Ishikawa (cell line): ENCODE measurements at regions not wholly inside any gene's neighbourhood (a gene's known extent, or its start where the extent isn't known, plus 50 kb on each side); places are given as distances from the start of the nearest gene placed in this dataset.

Source experiments
- CEBPB ChIP-seq: IDR thresholded peaks from 2 replicates; pipeline ENCODE4 v1.6.1; 2012
- CREB1 ChIP-seq: IDR thresholded peaks from 2 replicates; pipeline ENCODE4 v1.6.1; 2012; ENCODE audit warnings: low read depth
- EGR1 ChIP-seq: IDR thresholded peaks from 2 replicates; pipeline ENCODE4 v1.6.1; 2012
- EP300 ChIP-seq: IDR thresholded peaks from 2 replicates; pipeline ENCODE4 v1.6.1; 2012; ENCODE audit warnings: borderline replicate concordance
- FOXM1 ChIP-seq: IDR thresholded peaks from 2 replicates; pipeline ENCODE4 v1.6.1; 2012; ENCODE audit warnings: low read depth, borderline replicate concordance
- NFIC ChIP-seq: IDR thresholded peaks from 2 replicates; pipeline ENCODE4 v1.6.1; 2012
- RAD21 ChIP-seq: IDR thresholded peaks from 2 replicates; pipeline ENCODE4 v1.6.1; 2012; ENCODE audit warnings: low read depth
- TAF1 ChIP-seq: IDR thresholded peaks from 2 replicates; pipeline ENCODE4 v1.6.1; 2012; ENCODE audit warnings: low read depth, mild to moderate bottlenecking
- TCF12 ChIP-seq: IDR thresholded peaks from 2 replicates; pipeline ENCODE4 v1.6.1; 2012; ENCODE audit warnings: low read depth
- TEAD4 ChIP-seq: IDR thresholded peaks from 2 replicates; pipeline ENCODE4 v1.6.1; 2012
- YY1 ChIP-seq: IDR thresholded peaks from 2 replicates; pipeline ENCODE4 v1.6.1; 2012; ENCODE audit warnings: low read depth
- ZBTB7A ChIP-seq: IDR thresholded peaks from 2 replicates; pipeline ENCODE4 v1.6.1; 2012; ENCODE audit warnings: low read depth
- TF ChIP-seq, protein P1 (sequence below): IDR thresholded peaks from 2 replicates; pipeline ENCODE4 v1.6.1; 2012; ENCODE audit warnings: low read depth, mild to moderate bottlenecking
- TF ChIP-seq, protein P2 (sequence below): IDR thresholded peaks from 2 replicates; pipeline ENCODE4 v1.6.1; 2012
- TF ChIP-seq, protein P3 (sequence below): IDR thresholded peaks from 2 replicates; pipeline ENCODE4 v1.6.1; 2012

DNA sequence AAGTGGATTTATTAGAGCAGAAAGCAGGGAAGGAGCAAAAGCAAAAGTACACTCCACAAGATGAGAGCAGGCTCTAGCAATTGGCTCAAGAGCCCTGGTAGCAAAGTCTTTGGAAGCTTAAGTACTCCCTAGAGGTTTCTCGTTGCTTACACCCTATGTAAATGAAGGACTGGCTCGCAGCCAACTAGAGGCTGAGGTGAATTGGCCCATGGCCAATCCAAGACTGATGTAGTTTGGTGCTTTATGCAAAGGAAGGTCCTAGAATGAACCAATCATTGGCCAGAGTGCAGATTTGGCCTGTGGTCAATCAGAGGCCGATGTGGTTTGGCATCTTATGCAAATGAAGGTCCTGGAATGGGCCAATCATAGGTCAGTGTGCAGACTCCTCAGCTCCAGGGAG is 191.3 kb upstream of the ARID1B start:
- no peak for TF ChIP-seq TAF1
- peak; percentile 79; the same call in 1 of the 2 replicates for TF ChIP-seq NFIC
- TF ChIP-seq RAD21 = no peak

DNA sequence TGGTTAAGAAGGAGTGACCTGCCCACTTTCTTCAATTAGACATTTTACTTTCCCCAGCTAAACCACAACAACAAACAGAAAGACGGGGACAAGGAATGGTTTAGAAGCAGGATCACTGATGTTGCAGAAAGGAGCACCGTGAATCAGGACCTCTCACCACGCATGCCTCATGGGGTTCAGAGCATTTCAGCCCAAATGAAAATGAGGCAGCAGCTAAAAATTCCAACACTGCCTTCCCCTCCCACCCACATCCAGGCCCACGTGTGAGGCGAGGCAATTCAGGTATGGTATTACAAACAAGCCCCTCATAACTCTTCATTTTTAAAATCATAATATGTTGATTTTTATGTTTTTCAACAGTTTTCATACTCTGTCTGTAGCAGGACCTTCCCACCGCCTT is 194.1 kb upstream of the ARID1B start:
- TF ChIP-seq FOXM1 (no peak), YY1 (no peak), EGR1 (no peak), EP300 (no peak), CEBPB (no peak)

DNA sequence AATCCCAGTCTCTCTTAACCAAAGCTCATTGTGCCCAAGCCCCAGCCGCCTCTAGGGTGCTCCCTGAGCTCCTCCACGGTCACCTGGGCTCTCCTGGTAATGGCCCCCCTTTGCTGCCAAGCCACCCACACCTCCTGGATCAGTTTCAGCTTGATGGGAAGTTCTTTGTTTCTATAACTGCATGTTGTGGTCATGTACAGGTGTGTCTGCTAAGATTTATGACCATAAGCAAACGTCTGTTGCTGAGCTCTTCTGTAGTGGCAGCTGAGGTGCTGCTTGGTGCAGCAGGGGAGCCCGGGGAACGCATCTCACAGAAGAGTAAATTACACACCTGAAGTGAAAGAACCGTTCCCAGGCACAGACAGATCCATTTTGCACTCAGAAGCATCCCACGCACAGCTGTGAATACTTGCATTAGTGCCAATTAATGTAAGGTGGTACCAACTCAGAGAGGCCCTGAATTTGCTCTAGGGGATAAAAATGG is 194.6 kb upstream of the ARID1B start:
- no peak for TF ChIP-seq EP300

DNA sequence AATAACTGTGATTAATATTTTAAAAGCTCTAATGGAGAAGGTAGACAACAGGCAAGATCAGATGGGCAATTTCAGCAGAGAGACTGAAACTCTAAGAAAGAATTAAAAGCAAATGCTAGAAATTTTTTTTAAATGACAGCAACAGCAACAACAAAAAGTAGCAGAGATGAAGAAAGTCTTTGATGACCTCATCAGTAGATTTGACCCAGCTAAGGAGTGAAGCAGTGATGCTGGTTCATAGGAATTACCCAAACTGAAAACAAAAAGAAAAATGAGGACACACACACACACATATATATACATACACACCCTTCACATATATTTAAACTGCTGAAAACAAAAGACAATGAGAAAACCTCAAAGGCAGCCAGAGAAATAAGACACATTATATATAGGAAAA is 197.6 kb upstream of the ARID1B start:
- TF ChIP-seq FOXM1 (no peak), TEAD4 (no peak), ZBTB7A (no peak), RAD21 (no peak), EP300 (no peak), TCF12 (no peak), TAF1 (no peak), YY1 (no peak), CREB1 (no peak), NFIC (no peak), EGR1 (no peak), CEBPB (no peak)
- TF ChIP-seq, protein P1, sequence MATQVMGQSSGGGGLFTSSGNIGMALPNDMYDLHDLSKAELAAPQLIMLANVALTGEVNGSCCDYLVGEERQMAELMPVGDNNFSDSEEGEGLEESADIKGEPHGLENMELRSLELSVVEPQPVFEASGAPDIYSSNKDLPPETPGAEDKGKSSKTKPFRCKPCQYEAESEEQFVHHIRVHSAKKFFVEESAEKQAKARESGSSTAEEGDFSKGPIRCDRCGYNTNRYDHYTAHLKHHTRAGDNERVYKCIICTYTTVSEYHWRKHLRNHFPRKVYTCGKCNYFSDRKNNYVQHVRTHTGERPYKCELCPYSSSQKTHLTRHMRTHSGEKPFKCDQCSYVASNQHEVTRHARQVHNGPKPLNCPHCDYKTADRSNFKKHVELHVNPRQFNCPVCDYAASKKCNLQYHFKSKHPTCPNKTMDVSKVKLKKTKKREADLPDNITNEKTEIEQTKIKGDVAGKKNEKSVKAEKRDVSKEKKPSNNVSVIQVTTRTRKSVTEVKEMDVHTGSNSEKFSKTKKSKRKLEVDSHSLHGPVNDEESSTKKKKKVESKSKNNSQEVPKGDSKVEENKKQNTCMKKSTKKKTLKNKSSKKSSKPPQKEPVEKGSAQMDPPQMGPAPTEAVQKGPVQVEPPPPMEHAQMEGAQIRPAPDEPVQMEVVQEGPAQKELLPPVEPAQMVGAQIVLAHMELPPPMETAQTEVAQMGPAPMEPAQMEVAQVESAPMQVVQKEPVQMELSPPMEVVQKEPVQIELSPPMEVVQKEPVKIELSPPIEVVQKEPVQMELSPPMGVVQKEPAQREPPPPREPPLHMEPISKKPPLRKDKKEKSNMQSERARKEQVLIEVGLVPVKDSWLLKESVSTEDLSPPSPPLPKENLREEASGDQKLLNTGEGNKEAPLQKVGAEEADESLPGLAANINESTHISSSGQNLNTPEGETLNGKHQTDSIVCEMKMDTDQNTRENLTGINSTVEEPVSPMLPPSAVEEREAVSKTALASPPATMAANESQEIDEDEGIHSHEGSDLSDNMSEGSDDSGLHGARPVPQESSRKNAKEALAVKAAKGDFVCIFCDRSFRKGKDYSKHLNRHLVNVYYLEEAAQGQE = no peak
- TF ChIP-seq, protein P2, sequence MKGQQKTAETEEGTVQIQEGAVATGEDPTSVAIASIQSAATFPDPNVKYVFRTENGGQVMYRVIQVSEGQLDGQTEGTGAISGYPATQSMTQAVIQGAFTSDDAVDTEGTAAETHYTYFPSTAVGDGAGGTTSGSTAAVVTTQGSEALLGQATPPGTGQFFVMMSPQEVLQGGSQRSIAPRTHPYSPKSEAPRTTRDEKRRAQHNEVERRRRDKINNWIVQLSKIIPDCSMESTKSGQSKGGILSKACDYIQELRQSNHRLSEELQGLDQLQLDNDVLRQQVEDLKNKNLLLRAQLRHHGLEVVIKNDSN = no peak
- TF ChIP-seq, protein P3, sequence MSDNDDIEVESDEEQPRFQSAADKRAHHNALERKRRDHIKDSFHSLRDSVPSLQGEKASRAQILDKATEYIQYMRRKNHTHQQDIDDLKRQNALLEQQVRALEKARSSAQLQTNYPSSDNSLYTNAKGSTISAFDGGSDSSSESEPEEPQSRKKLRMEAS = no peak

DNA sequence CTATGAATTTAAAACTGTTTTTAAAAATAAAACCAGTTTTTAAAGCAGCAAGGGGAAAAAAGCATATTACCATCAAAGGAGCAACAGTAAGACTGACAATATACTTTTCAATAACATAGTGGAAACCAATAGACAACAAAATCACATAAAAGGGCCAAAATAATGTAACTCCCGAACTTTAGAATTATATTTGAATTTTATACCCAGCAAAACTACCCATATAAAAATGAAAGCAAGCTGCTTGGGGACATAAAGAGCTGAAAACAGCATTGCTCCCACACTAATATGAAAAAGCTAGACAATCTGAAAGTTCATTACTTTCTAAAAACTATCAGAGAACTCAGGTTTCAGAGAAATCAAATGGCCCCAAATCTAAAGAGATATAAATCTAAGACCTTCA is 199.4 kb upstream of the ARID1B start:
- no peak for TF ChIP-seq ZBTB7A
- no peak for TF ChIP-seq TCF12
- no peak for TF ChIP-seq CREB1
- no peak for TF ChIP-seq FOXM1
- TF ChIP-seq, protein P3 = no peak
- TF ChIP-seq NFIC = no peak
- no peak for TF ChIP-seq CEBPB
- TF ChIP-seq, protein P1 = no peak
- TF ChIP-seq, protein P2 = no peak
- no peak for TF ChIP-seq TAF1
- TF ChIP-seq YY1 = no peak

DNA sequence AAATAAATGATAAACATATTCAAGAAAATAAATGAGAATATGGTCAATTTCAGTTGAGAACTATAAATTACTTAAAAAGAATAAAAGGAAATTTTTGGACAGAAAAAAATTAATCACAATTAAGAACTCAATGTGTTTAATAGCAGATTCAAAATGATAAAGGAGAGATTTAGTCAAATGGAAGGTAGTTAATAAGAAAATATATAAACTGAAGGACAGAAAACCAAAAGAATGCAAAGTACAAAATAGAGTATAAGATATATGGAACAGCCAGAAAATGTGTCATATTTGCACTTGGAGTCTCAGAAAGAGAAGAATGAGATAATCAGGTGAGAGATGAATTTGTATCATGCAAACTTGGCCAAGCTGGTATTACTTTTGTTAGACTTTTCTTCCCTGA is 201.8 kb upstream of the ARID1B start:
- TF ChIP-seq TEAD4 (no peak), NFIC (no peak)

DNA sequence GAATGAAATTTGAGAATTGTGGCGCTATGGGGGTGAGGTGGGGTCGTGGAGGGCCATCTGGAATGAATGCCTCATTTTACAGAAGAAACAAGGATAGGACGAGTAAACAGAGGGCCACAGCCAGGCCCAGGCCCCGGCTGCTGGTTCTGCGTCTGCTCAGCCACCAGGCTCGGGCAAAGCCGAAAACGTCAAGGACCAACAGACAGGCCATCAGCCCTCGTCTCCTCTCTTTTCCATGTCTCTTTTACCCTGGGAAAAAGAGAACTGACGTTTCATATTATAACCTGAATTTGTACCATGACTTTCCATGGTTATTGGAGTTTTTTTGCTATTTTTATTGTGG is 212.4 kb upstream of the ARID1B start:
- TF ChIP-seq EP300 = no peak
- no peak for TF ChIP-seq TAF1
- no peak for TF ChIP-seq YY1
- TF ChIP-seq, protein P1 = no peak
- TF ChIP-seq TCF12 = no peak
- no peak for TF ChIP-seq CEBPB
- no peak for TF ChIP-seq TEAD4
- no peak for TF ChIP-seq CREB1
